Memory B cell (primary cell): ENCODE measurements at regions not wholly inside any gene's neighbourhood (a gene's known extent, or its start where the extent isn't known, plus 50 kb on each side); places are given as distances from the start of the nearest gene placed in this dataset.
"Not testable (repeated sequence)": the region's sequence is repeated elsewhere in the genome, so short reads cannot be mapped to it uniquely, and the experiment has no call there.

Experiments
- ATAC-seq: fragments of 150-1000 bp; cut with Tn5 transposase; 2 replicates; pipeline ENCODE4 v1.10.0; 2021; ENCODE audit warnings: low read depth, mild to moderate bottlenecking, moderate library complexity
- DNase-seq, 2 donors: peaks; one replicate each; pipeline ENCODE4 v3.0.0; 2022; ENCODE audit warnings: low spot score in 2 of 2
- H3K27ac Mint-ChIP-seq: one replicate; pipeline ENCODE4 v1.8.0; 2022; ENCODE audit warnings: mild to moderate bottlenecking, moderate library complexity, mixed read lengths
- H3K27me3 Mint-ChIP-seq: one replicate; pipeline ENCODE4 v1.8.0; 2022; ENCODE audit warnings: mixed read lengths
- H3K36me3 Mint-ChIP-seq: one replicate; pipeline ENCODE4 v1.8.0; 2022; ENCODE audit warnings: mild to moderate bottlenecking, mixed read lengths
- H3K4me1 Mint-ChIP-seq: one replicate; pipeline ENCODE4 v1.8.0; 2022; ENCODE audit warnings: mixed read lengths
- H3K4me3 Mint-ChIP-seq: one replicate; pipeline ENCODE4 v1.8.0; 2022; ENCODE audit warnings: mild to moderate bottlenecking, moderate library complexity, mixed read lengths
- H3K9me3 Mint-ChIP-seq: one replicate; pipeline ENCODE4 v1.8.0; 2022; ENCODE audit warnings: mixed read lengths

- no peak overlapping the region for H3K4me3 Mint-ChIP-seq
These were observed 461.9 kb downstream of the KLF5 start for GRCh38 chr13:73520566-73521289.

GRCh38 chr13:73520135-73520534 is 461.3 kb downstream of the KLF5 start:
- H3K9me3 Mint-ChIP-seq, H3K4me1 Mint-ChIP-seq, H3K4me3 Mint-ChIP-seq, DNase-seq, H3K36me3 Mint-ChIP-seq, H3K27me3 Mint-ChIP-seq, ATAC-seq, H3K27ac Mint-ChIP-seq: not testable (repeated sequence)

More at GRCh38 chr13:73520566-73521289, 461.9 kb downstream of the KLF5 start:
- H3K36me3 Mint-ChIP-seq: no peaks in the 10 kb centered on the region
- H3K4me1 Mint-ChIP-seq: no peaks in the 10 kb centered on the region
- no peak overlapping the region for H3K27ac Mint-ChIP-seq
- H3K9me3 Mint-ChIP-seq: no peaks in the 10 kb centered on the region
- no peak for ATAC-seq
- no peak for DNase-seq
- no peaks in the 10 kb centered on the region for H3K27me3 Mint-ChIP-seq

- H3K27me3 Mint-ChIP-seq: no peaks in the 10 kb centered on the region
- DNase-seq (no peak), ATAC-seq (no peak)
- H3K9me3 Mint-ChIP-seq: no peaks in the 10 kb centered on the region
- H3K27ac Mint-ChIP-seq: no peak overlapping the region
- no peaks in the 10 kb centered on the region for H3K4me1 Mint-ChIP-seq
- no peaks in the 10 kb centered on the region for H3K36me3 Mint-ChIP-seq
- H3K4me3 Mint-ChIP-seq: no peak overlapping the region
These were observed 460.8 kb downstream of the KLF5 start for GRCh38 chr13:73519396-73520116.

GRCh38 chr13:73517766-73518165 is 459.0 kb downstream of the KLF5 start:
- DNase-seq: no peak
- ATAC-seq: no peak
- no peaks in the 10 kb centered on the region for H3K36me3 Mint-ChIP-seq
- H3K4me1 Mint-ChIP-seq: no peaks in the 10 kb centered on the region
- H3K27me3 Mint-ChIP-seq: no peaks in the 10 kb centered on the region
- H3K27ac Mint-ChIP-seq: no peak overlapping the region
- H3K4me3 Mint-ChIP-seq: no peak overlapping the region
- no peaks in the 10 kb centered on the region for H3K9me3 Mint-ChIP-seq

GRCh38 chr13:73516731-73517130 is 457.9 kb downstream of the KLF5 start:
- ATAC-seq (no peak), DNase-seq (no peak)
- H3K27me3 Mint-ChIP-seq: no peaks in the 10 kb centered on the region
- no peak overlapping the region for H3K4me3 Mint-ChIP-seq
- no peaks in the 10 kb centered on the region for H3K9me3 Mint-ChIP-seq
- H3K36me3 Mint-ChIP-seq: no peaks in the 10 kb centered on the region
- H3K27ac Mint-ChIP-seq: no peak overlapping the region
- no peaks in the 10 kb centered on the region for H3K4me1 Mint-ChIP-seq

- Mint-ChIP-seq H3K4me3 (no peak overlapping the region), H3K4me1 (no peaks in the 10 kb centered on the region), H3K27me3 (no peaks in the 10 kb centered on the region), H3K36me3 (no peaks in the 10 kb centered on the region), H3K27ac (no peak overlapping the region), H3K9me3 (peaks cover 3% of the 10 kb centered on the region)
- ATAC-seq: no peak
- DNase-seq: no peak
These were observed 455.4 kb downstream of the KLF5 start for GRCh38 chr13:73514208-73514607.

GRCh38 chr13:73513751-73514150 is 454.9 kb downstream of the KLF5 start:
- no peaks in the 10 kb centered on the region for H3K36me3 Mint-ChIP-seq
- H3K27me3 Mint-ChIP-seq: no peaks in the 10 kb centered on the region
- H3K4me3 Mint-ChIP-seq: no peak overlapping the region
- no peak for DNase-seq
- no peaks in the 10 kb centered on the region for H3K4me1 Mint-ChIP-seq
- peaks cover 3% of the 10 kb centered on the region for H3K9me3 Mint-ChIP-seq
- no peak for ATAC-seq
- no peak overlapping the region for H3K27ac Mint-ChIP-seq

GRCh38 chr13:73508841-73509240 is 450.0 kb downstream of the KLF5 start:
- Mint-ChIP-seq H3K36me3 (no peaks in the 10 kb centered on the region), H3K27me3 (no peaks in the 10 kb centered on the region), H3K4me1 (no peaks in the 10 kb centered on the region), H3K27ac (no peak overlapping the region), H3K4me3 (no peak overlapping the region), H3K9me3 (peaks cover 3% of the 10 kb centered on the region)
- ATAC-seq (no peak), DNase-seq (no peak)

- Mint-ChIP-seq H3K4me3 (no peak overlapping the region), H3K9me3 (no peaks in the 10 kb centered on the region), H3K27me3 (no peaks in the 10 kb centered on the region), H3K36me3 (no peaks in the 10 kb centered on the region), H3K27ac (no peak overlapping the region), H3K4me1 (no peaks in the 10 kb centered on the region)
- no peak for ATAC-seq
- no peak for DNase-seq
These were observed 446.6 kb downstream of the KLF5 start for GRCh38 chr13:73505376-73505890.

GRCh38 chr13:73499695-73500094 is 440.9 kb downstream of the KLF5 start:
- H3K9me3 Mint-ChIP-seq: peaks cover 3% of the 10 kb centered on the region
- no peak overlapping the region for H3K27ac Mint-ChIP-seq
- DNase-seq: no peak
- no peaks in the 10 kb centered on the region for H3K36me3 Mint-ChIP-seq
- no peak for ATAC-seq
- no peaks in the 10 kb centered on the region for H3K4me1 Mint-ChIP-seq
- H3K27me3 Mint-ChIP-seq: no peaks in the 10 kb centered on the region
- H3K4me3 Mint-ChIP-seq: no peak overlapping the region

GRCh38 chr13:73497430-73497829 is 438.6 kb downstream of the KLF5 start:
- Mint-ChIP-seq H3K9me3 (peaks cover 3% of the 10 kb centered on the region), H3K4me1 (no peaks in the 10 kb centered on the region), H3K27me3 (no peaks in the 10 kb centered on the region), H3K4me3 (no peak overlapping the region), H3K36me3 (no peaks in the 10 kb centered on the region), H3K27ac (no peak overlapping the region)
- DNase-seq (no peak), ATAC-seq (no peak)

GRCh38 chr13:73496711-73497110 is 437.9 kb downstream of the KLF5 start:
- DNase-seq (no peak), ATAC-seq (no peak)
- no peaks in the 10 kb centered on the region for H3K27me3 Mint-ChIP-seq
- no peaks in the 10 kb centered on the region for H3K4me1 Mint-ChIP-seq
- H3K27ac Mint-ChIP-seq: no peak overlapping the region
- H3K9me3 Mint-ChIP-seq: peaks cover 3% of the 10 kb centered on the region
- no peak overlapping the region for H3K4me3 Mint-ChIP-seq
- H3K36me3 Mint-ChIP-seq: no peaks in the 10 kb centered on the region

- no peaks in the 10 kb centered on the region for H3K27me3 Mint-ChIP-seq
- no peaks in the 10 kb centered on the region for H3K36me3 Mint-ChIP-seq
- DNase-seq (no peak), ATAC-seq (no peak)
- H3K4me1 Mint-ChIP-seq: no peaks in the 10 kb centered on the region
- peaks cover 6% of the 10 kb centered on the region for H3K9me3 Mint-ChIP-seq
- no peak overlapping the region for H3K27ac Mint-ChIP-seq
- H3K4me3 Mint-ChIP-seq: no peak overlapping the region
These were observed 434.0 kb downstream of the KLF5 start for GRCh38 chr13:73492811-73493210.

- H3K9me3 Mint-ChIP-seq: no peaks in the 10 kb centered on the region
- no peak for ATAC-seq
- H3K4me1 Mint-ChIP-seq: no peaks in the 10 kb centered on the region
These were observed 423.8 kb downstream of the KLF5 start for GRCh38 chr13:73482556-73482955.

More at GRCh38 chr13:73482556-73482955, 423.8 kb downstream of the KLF5 start:
- Mint-ChIP-seq H3K4me3 (no peak overlapping the region), H3K27ac (no peak overlapping the region), H3K36me3 (no peaks in the 10 kb centered on the region), H3K27me3 (peaks cover 2% of the 10 kb centered on the region)
- no peak for DNase-seq
